ENCODE measurements at regions not wholly inside any gene's neighbourhood (a gene's known extent, or its start where the extent isn't known, plus 50 kb on each side); places are given as distances from the start of the nearest gene placed in this dataset.

DNA sequence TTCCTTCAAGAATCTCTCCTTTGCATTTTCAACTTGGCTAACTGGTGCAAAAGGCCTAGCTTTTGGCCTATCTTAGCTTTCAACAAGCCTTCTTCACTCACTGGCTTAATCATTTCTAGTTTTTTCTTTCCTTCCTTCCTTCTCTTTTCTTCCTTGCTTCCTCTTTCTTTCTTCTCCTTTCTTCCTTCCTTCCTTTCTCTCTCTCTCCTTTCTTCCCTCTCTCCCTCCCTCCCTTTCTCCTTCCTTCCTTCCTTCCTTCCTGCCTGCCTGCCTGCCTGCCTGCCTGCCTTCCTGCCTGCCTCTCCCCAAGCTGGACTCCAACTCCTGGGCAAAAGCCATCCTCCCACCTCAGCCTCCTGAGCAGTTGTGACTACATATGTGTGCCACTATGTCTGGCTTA lies 176.2 kb upstream of the APCDD1 start:
- Histone ChIP-seq H3K9me3 (ENCODE audit: control insufficient read depth in 1 of 2, insufficient read depth in 1 of 2, low read depth in 1 of 2, low read length in 2 of 2) (no peaks in the 10 kb centered on the region), H4K20me1 (ENCODE audit: insufficient read depth) (no peaks in the 10 kb centered on the region), H2AFZ (ENCODE audit: low read depth, low read length, poor library complexity, severe bottlenecking) (no peak overlapping the region), H3K4me1 (ENCODE audit: control insufficient read depth in 1 of 2, insufficient read depth in 2 of 2, low read length in 2 of 2) (no peaks in the 10 kb centered on the region), H3K4me3 (replicated peaks in 1 of 2; ENCODE audit: low read depth in 1 of 2, low read length in 2 of 2) (no peak overlapping the region), H3K9me2 (ENCODE audit: insufficient read depth) (no peaks in the 10 kb centered on the region), H3K79me2 (ENCODE audit: insufficient read depth, low read length) (no peaks in the 10 kb centered on the region), H3K9ac (ENCODE audit: low read length) (no peak overlapping the region), H3K27ac (ENCODE audit: low read depth, low read length) (no peak overlapping the region), H3K4me2 (ENCODE audit: low read length) (no peak overlapping the region), H3K36me3 (ENCODE audit: control insufficient read depth in 1 of 2, insufficient read depth in 2 of 2, low read length in 2 of 2) (no peaks in the 10 kb centered on the region), H3K27me3 (ENCODE audit: insufficient read depth, low read length) (peaks cover 31% of the 10 kb centered on the region; the same call in 1 of the 2 replicates)
- ChIA-PET CTCF (no interaction called here), POLR2A (no interaction called here), RAD21 (ENCODE audit: low non-redundant PET in 1 of 2, low total read pairs in 2 of 2, uncharacterized antibody in 2 of 2, unreplicated experiment in 2 of 2) (no interaction called here)
- TF ChIP-seq, protein P1, sequence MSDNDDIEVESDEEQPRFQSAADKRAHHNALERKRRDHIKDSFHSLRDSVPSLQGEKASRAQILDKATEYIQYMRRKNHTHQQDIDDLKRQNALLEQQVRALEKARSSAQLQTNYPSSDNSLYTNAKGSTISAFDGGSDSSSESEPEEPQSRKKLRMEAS (IDR thresholded peaks at IDR 0.05): no peak
- TF ChIP-seq ZFX (IDR thresholded peaks at IDR 0.05) (no peak), TCF7L2 (IDR thresholded peaks at IDR 0.05; ENCODE audit: borderline replicate concordance, extremely low read depth, insufficient read depth, insufficient read length) (no peak), RAD21 (IDR thresholded peaks at IDR 0.05; ENCODE audit: low read depth) (no peak), ATF3 (IDR thresholded peaks at IDR 0.05) (no peak), EZH2 (IDR thresholded peaks at IDR 0.05) (no peak), CEBPB (IDR thresholded peaks at IDR 0.05; ENCODE audit: low read depth) (no peak), YY1 (IDR thresholded peaks at IDR 0.05; ENCODE audit: extremely low read depth, insufficient replicate concordance, low read depth, low read length) (no peak), ZNF274 (IDR thresholded peaks at IDR 0.05; ENCODE audit: low read depth, low read length) (no peak)
- TF ChIP-seq, protein P2, sequence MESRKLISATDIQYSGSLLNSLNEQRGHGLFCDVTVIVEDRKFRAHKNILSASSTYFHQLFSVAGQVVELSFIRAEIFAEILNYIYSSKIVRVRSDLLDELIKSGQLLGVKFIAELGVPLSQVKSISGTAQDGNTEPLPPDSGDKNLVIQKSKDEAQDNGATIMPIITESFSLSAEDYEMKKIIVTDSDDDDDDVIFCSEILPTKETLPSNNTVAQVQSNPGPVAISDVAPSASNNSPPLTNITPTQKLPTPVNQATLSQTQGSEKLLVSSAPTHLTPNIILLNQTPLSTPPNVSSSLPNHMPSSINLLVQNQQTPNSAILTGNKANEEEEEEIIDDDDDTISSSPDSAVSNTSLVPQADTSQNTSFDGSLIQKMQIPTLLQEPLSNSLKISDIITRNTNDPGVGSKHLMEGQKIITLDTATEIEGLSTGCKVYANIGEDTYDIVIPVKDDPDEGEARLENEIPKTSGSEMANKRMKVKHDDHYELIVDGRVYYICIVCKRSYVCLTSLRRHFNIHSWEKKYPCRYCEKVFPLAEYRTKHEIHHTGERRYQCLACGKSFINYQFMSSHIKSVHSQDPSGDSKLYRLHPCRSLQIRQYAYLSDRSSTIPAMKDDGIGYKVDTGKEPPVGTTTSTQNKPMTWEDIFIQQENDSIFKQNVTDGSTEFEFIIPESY (IDR thresholded peaks at IDR 0.05; ENCODE audit: extremely low read depth, insufficient replicate concordance, low read length): no peak
- intact Hi-C loops (cut with micrococcal nuclease): no loop called here
- no peak for DNase-seq (ENCODE audit: low read depth, low spot score)
- no peak for ATAC-seq
- no TSS peak for BruUV-seq (replicated peaks)

Data from HCT116 (cell line).